HG02852 (cell line): ENCODE measurements at regions not wholly inside any gene's neighbourhood (a gene's known extent, or its start where the extent isn't known, plus 50 kb on each side); places are given as distances from the start of the nearest gene placed in this dataset.

Experiments
- ATAC-seq: cut with Tn5 transposase; IDR thresholded peaks from one replicate; pipeline ENCODE4 v1.9.1; 2021; ENCODE audit warnings: mild to moderate bottlenecking, moderate library complexity; ENCODE audit not compliant: unreplicated experiment

- no peak for ATAC-seq
Measured at GRCh38 chr3:152185891-152186630, 82.7 kb upstream of the MBNL1 start.

DNA sequence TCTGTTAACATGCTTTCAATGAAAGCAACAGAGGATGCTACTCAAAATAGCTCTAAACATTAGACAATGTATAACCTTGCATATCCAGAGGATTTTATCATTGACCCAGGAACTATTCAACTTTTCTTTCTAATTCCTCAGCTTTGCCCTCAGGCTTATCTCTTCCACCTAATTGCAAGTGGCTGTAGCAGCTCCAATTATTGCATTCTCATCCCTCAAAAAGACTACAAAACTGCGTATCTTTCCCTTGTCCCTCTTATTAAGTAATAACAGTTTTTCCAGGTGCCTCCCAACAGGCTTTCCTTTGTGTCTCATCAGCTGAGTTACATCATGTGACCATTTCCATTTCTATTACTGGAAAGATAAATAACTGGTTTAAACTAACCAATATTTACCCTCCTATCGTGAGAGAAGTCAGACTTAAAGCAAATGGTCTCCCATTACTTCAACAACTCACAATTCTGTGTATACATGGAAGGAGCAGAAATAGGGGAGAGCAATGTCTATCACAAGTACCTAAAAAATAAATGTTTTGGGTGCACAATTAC, 78.0 kb upstream of the MBNL1 start:
- ATAC-seq, result no peak

DNA sequence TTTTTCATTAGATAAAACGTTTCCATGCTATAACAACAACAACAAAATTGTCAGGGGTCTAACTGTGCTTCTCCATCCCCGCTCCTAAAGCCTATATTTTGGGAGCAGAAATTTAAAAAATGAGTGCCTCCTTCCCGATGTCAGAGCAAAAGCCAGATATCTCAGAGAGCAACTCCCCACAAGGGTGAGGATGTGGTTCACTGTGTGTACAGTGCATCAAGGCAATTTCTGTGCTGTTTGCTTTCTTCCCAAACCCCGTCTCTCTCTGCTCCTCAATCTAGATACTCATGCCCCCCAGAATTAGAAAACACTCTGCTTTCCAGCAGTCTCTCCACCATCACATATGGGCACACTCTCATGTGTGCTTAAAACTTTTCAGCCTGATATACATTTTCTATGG, 76.7 kb upstream of the MBNL1 start:
- ATAC-seq, result no peak

GRCh38 chr3:152192936-152193672, 75.6 kb upstream of the MBNL1 start:
- no peak for ATAC-seq

DNA sequence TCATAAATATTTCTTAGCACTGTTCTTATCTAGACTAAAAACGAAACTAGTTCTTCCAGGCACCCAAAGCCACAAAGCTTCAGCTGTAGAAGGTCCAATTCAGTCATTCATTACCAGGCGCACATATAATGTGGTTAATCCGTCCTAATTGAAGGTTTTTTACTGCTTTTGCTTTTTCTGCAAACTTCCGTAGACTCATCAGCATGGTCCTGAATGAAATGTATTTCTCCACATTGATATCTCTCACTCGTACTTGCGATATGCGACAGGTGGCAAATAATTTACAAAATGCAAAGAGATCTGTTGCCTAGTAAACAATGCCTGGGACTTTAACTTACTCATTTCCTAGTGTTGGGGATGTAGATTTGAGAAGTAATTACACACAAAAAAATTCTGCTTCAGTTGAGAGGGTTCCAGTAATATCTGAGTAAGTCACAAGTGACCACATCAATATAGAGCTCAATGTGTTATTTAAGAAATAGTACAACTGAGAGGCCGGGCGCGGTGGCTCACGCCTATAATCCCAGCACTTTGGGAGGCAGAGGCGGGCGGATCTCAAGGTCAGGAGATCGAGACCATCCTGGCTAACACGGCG, 75.0 kb upstream of the MBNL1 start:
- peak; percentile 68 for ATAC-seq

DNA sequence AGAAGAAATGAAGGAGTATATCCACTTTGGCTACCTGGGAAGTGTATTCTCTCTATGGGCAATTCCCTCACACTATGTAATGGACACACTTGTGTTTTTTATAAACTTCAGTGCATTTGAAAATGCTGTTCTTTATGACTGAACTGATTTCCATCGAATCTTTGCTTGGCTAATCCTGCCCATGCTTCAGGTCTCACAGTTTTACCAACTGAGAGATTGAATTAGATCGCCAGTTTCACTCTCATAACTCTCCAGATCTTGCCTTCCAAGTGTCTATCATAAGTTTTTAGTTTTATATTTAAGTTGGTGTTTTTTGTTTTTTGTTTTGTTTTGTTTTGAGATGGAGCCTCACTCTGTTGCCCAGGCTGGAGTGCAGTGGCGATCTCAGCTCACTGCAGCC, 73.5 kb upstream of the MBNL1 start:
- ATAC-seq, result no peak

DNA sequence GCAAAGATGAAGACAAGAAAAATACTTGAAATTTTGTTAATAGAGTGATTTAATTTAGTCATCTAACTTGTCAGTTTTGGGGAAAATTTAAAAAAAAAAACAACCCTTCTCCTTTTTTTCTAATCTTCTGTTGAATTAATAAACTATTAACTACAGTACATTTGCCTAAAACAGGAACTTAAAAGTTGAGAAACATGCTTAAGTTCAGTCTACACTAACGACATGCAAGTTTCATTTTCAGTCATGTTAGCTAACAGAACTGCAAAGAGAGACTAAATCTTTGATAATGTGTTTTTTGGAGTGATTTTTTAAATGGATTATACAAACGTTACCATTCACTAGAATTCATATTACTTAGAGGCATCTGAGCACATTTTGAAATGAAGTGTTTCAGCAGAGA, 71.9 kb upstream of the MBNL1 start:
- no peak for ATAC-seq

GRCh38 chr3:152197451-152197850, 71.3 kb upstream of the MBNL1 start:
- no peak for ATAC-seq

GRCh38 chr3:152197937-152198336, 70.8 kb upstream of the MBNL1 start:
- no peak for ATAC-seq

- ATAC-seq, result no peak
Measured at GRCh38 chr3:152198665-152199064, 70.1 kb upstream of the MBNL1 start.

- ATAC-seq, result no peak
Measured at GRCh38 chr3:152199102-152199840, 69.5 kb upstream of the MBNL1 start.

- no peak for ATAC-seq
Measured at GRCh38 chr3:152200476-152201420, 68.0 kb upstream of the MBNL1 start.

- ATAC-seq, result no peak
Measured at GRCh38 chr3:152202976-152203626, 65.6 kb upstream of the MBNL1 start.

GRCh38 chr3:152203652-152204051, 65.1 kb upstream of the MBNL1 start:
- no peak for ATAC-seq

- no peak for ATAC-seq
Measured at GRCh38 chr3:152204218-152204617, 64.5 kb upstream of the MBNL1 start.

DNA sequence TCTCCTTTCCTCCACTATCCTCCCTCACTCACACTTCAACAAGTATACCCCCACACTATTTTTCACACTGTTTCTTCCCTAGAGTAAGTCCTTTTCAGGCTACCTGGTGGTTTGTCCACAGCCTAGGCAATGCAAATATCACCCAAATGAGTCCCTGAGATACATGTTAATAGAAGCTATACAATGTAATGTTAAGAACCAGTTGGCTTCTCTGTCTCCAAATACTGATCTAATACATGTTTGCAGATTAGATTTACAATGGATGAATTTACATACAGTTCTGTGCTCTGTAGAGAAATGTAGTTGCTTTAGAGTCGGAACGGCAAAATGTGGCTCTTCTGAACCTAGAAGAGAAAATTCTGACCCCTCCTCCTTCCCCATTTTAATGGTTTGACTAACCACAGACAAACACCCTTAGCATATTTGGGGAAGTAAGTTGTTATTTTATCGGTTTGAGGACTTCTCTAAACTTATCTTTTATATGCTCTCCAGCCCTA, 63.6 kb upstream of the MBNL1 start:
- no peak for ATAC-seq

- no peak for ATAC-seq
Measured at GRCh38 chr3:152206243-152206760, 62.4 kb upstream of the MBNL1 start.

GRCh38 chr3:152208439-152208838, 60.3 kb upstream of the MBNL1 start:
- ATAC-seq, result no peak

- no peak for ATAC-seq
Measured at GRCh38 chr3:152209060-152209459, 59.7 kb upstream of the MBNL1 start.
